Cardiac fibroblast (primary cell): ENCODE measurements at regions not wholly inside any gene's neighbourhood (a gene's known extent, or its start where the extent isn't known, plus 50 kb on each side); places are given as distances from the start of the nearest gene placed in this dataset.

ENCODE experiments used
- DNase-seq, 2 donors: peaks; one replicate each; pipeline versions ENCODE4 v3.0.0 to v3.0.0-alpha.2; 2010; ENCODE audit warnings: low read depth in 2 of 2
- H3K4me3 ChIP-seq, 2 donors: replicated peaks in 1 of 2; 1 replicate in 1 of 2; 2 replicates in 1 of 2; pipeline ENCODE4 v1.5.1; 2011; ENCODE audit warnings: low read depth in 2 of 2, low read length in 2 of 2, mild to moderate bottlenecking in 2 of 2, moderate library complexity in 1 of 2
- TF ChIP-seq, protein P1 (sequence below): IDR thresholded peaks from one replicate; pipeline ENCODE4 v1.5.1; 2011; ENCODE audit warnings: low read depth, mild to moderate bottlenecking, low read length, inconsistent platforms

DNA sequence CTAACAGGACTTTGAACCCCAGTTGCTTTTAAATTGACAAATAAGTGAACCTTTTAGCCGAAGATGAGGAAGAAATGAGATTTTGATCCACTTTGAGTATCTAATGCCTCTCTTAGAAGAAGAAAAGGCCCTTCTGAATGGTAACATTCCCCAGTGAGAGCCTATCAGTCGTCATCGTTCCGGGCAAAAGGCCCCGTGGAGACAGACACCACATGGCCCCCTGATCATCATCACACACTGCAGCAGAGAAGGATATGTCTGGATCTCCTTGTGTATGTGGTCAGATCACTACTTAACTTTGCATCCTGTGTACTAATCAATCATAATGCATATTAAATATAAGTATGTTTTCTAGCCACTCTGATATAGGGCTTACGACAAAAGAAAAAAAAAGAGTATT lies 87.3 kb upstream of the SMYD2 start:
- DNase-seq, result no peak
- no peak overlapping the region for H3K4me3 ChIP-seq
- TF ChIP-seq, protein P1, sequence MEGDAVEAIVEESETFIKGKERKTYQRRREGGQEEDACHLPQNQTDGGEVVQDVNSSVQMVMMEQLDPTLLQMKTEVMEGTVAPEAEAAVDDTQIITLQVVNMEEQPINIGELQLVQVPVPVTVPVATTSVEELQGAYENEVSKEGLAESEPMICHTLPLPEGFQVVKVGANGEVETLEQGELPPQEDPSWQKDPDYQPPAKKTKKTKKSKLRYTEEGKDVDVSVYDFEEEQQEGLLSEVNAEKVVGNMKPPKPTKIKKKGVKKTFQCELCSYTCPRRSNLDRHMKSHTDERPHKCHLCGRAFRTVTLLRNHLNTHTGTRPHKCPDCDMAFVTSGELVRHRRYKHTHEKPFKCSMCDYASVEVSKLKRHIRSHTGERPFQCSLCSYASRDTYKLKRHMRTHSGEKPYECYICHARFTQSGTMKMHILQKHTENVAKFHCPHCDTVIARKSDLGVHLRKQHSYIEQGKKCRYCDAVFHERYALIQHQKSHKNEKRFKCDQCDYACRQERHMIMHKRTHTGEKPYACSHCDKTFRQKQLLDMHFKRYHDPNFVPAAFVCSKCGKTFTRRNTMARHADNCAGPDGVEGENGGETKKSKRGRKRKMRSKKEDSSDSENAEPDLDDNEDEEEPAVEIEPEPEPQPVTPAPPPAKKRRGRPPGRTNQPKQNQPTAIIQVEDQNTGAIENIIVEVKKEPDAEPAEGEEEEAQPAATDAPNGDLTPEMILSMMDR, result no peak

DNA sequence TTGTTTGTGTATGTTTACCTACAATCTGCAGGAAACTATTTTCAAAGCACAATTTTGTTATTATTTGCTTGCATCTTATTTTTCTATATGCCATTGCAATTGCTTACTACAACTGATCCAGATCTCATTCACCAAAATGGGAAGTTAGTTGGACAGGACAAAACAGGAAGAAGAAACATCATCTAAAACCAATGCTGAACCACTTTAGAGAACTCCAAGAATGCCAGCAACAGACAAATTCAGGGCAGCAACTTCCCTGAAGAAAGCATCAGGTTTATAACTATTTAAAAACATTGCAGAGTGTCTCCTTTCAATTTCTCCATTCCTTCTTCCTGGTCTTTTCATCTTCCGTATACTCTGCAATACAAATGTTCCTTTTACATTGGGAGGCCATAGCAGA lies 82.4 kb upstream of the SMYD2 start:
- DNase-seq, result no peak
- no peak overlapping the region for H3K4me3 ChIP-seq
- TF ChIP-seq, protein P1, result no peak

DNA sequence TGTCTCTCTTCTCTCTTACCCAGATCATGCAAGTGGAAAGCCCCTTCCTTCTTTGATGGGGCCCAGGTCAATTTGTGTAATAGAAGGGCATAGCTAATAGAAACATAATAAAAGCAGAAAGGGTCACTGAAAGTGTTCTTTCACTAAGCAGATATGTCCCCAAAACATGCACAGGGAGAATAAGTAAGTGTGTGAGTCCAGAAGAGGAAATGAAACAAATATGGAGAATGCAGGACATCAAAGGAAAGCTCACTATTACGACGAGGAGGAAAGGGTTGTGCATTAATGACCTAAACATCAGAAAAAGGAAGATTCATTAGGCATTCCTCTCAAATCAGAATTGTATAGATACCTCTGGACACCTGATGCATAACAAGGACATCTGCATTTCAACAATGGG lies 81.4 kb upstream of the SMYD2 start:
- no peak overlapping the region for H3K4me3 ChIP-seq
- TF ChIP-seq, protein P1, result no peak
- DNase-seq, result no peak

DNA sequence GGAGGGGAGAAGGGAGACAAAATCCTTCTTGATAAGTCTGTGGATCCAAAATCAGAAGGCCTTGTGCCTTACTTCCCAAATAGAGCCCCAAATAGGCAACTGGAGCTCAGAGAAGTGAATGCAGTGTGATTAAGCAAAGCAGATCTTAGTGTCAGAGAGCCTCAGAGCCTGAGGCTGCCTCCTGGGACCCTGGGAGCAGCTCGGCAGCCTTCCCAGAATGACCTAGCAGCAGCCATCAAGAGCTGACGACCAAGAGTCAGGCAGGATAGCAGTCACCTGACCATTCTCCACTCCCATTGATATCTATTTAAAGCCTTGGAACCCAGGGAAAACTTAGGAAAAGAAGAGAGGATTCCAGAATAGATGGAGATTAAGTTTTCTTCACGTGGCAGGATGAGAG lies 78.0 kb upstream of the SMYD2 start:
- TF ChIP-seq, protein P1, result no peak
- no peak for DNase-seq

DNA sequence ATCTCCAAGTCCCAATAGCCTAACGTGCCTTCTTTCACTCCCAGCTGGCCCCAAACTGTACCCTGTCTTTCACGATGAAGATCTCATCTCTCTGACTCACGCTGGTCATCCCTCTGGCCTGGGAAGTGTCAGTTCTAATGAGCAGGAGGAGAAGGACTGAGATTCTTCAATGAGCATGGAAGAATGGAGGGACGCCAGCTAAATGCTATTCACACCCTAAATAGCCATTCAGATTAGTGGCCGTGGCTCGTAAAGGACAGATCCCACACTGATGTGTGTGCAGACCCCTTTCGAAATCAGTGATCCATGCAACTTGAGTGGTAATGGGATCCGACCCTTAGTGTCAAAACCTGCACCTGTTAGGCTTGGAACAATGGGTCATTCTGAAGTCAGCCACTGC lies 75.9 kb upstream of the SMYD2 start:
- DNase-seq, result no peak
- TF ChIP-seq, protein P1, result no peak
- no peak overlapping the region for H3K4me3 ChIP-seq

More for the DNA sequence above, 78.0 kb upstream of the SMYD2 start:
- H3K4me3 ChIP-seq, result no peak overlapping the region

DNA sequence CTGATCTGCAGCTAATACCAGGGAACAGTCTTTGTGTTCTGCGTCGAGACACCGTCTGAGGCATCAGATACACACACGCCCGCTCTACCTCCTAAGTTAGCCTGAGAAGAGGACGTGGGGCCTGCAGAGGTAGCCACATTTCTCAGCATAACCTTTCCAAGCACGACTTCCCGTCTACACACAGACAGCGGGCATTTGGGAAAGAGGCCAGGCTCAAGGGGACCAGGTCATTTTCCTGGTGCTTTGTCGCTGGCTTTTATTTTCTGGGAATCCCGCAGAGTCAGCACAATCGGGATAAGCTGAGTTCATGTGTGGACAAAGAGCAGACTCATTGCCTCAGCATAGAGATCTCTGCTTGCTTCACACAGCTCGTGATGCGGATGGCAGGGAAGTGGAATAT lies 72.5 kb upstream of the SMYD2 start:
- H3K4me3 ChIP-seq, result no peak overlapping the region
- TF ChIP-seq, protein P1, result no peak
- no peak for DNase-seq

DNA sequence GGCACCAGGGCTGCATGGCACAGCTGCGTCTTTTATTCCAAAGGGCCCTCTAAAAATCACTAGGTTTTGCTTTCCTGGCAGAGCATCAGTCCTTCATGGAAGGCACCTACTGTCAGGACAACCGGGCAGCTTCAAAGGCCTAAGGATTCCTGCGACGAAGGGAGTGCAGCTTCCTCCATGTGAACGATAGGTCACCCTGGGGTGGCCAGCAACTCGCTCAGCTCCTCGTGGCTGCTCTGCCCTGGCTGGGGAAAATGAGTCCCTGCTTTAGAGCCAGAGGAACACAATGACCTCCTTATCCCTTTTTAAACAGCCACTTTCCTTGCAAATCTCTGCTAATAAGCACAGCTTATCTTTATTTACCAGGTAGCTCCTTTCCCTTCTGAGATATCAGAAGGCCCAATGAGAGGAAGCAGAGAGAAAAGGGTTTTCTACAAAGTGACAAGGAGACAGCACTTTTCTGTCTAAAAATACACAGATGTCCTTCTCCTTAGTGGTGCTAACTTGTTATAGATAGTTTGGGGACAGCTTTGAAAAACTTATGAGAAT lies 71.6 kb upstream of the SMYD2 start:
- H3K4me3 ChIP-seq, result no peak overlapping the region
- TF ChIP-seq, protein P1, result no peak
- DNase-seq, result no peak
